Psoas muscle (tissue), 7 donors: ENCODE measurements at regions not wholly inside any gene's neighbourhood (a gene's known extent, or its start where the extent isn't known, plus 50 kb on each side); places are given as distances from the start of the nearest gene placed in this dataset.

ENCODE experiments used
- ATAC-seq, 4 donors: fragments of 200-7000 bp; cut with Tn5 transposase; one replicate each; pipeline ENCODE4 v1.9.1; 2020; ENCODE audit warnings: moderate library complexity in 3 of 4, mild to moderate bottlenecking in 2 of 4
- DNase-seq, 2 donors: peaks; one replicate each; pipeline ENCODE4 v3.0.0-alpha.2; 2020
- H3K27ac ChIP-seq: fragments of 200-600 bp; one replicate; pipeline ENCODE4 v1.8.0; 2022
- H3K27me3 ChIP-seq, 3 donors: fragments of 200-600 bp in 1 of 3; one replicate each; pipeline versions ENCODE4 v1.6.1 to v1.8.0; 2013 to 2022; ENCODE audit warnings: low read length in 2 of 3, mild to moderate bottlenecking in 2 of 3, moderate library complexity in 1 of 3; ENCODE audit not compliant: insufficient read depth in 3 of 3
- H3K36me3 ChIP-seq, 2 donors: fragments of 200-600 bp in 1 of 2; one replicate each; pipeline versions ENCODE4 v1.6.1 to v1.8.0; 2013 to 2022; ENCODE audit warnings: low read depth in 1 of 2, mild to moderate bottlenecking in 1 of 2, moderate library complexity in 1 of 2; ENCODE audit not compliant: insufficient read depth in 1 of 2
- H3K4me1 ChIP-seq: fragments of 200-600 bp; one replicate; pipeline ENCODE4 v1.8.0; 2022
- H3K4me3 ChIP-seq: fragments of 200-600 bp; one replicate; pipeline ENCODE4 v1.8.0; 2022; ENCODE audit warnings: mild to moderate bottlenecking
- H3K9me3 ChIP-seq: fragments of 200-600 bp; one replicate; pipeline ENCODE4 v1.8.0; 2022
- WGBS, 3 donors: extraction: QIAGEN DNeasy Blood & Tissue Kit; methylation state at CpG; one replicate each; pipeline versions ENCODE4 v1.1.6 to v1.1.7; 2013; 5-methylcytosine and 5-hydroxymethylcytosine counted together
- intact Hi-C, 2 donors: fragments of 100-400 bp; cut with DNase I; formaldehyde crosslinking; loops; one replicate each; pipeline versions ENCODE4 v1.11.0 to v1.14.2; 2022
- TF ChIP-seq, protein P1 (sequence below): fragments of 200-600 bp; IDR thresholded peaks from one replicate; pipeline ENCODE4 v1.8.0; 2022; ENCODE audit warnings: antibody characterized with exemption
- donor health status: healthy with polysubstance abuse.
- donor health status: DM: no; HTN: no; CAD: no; lungs with moderate emphysema.
- donor health status: Bipolar disorder and iron deficiency.
- donor health status: healthy.
- donor health status: DM: yes; HTN: yes; CAD: no.
- donor health status: DM: no; HTN: no; CAD: no.
- donor health status: DM: yes; HTN: yes; CAD: no.

DNA sequence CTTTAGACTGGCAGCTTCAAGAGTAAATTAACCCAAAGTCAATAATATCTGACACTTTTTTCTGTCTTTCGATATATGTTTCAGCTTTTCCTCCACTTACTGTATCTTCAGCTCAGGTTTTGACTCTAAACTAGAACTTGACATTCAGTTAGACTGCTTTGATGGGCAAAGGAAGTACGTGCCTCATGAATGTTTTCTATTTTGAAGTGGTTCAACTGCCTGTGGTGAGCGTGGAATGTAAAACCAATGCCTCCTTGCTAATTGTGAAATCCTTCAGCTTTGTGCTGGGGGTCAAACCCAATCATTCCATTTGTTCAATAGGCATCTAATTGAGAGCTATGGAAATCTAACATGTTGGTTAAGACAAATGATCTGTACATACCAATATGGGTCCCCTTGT, 857.0 kb upstream of the HTR2C start:
- Histone ChIP-seq H3K4me1 (no peaks in the 10 kb centered on the region), H3K27ac (no peak overlapping the region), H3K27me3 (peaks cover 0 to 15% (median 0%) of the 10 kb centered on the region in 3 donors), H3K4me3 (no peak overlapping the region), H3K36me3 (no peaks in the 10 kb centered on the region), H3K9me3 (no peaks in the 10 kb centered on the region)
- intact Hi-C loops, result no loop called here
- no peak for ATAC-seq
- WGBS, 3 donors, result 67 to 73% (median 69%) methylated on average over 3 of the region's 3 CpGs
- TF ChIP-seq, protein P1, sequence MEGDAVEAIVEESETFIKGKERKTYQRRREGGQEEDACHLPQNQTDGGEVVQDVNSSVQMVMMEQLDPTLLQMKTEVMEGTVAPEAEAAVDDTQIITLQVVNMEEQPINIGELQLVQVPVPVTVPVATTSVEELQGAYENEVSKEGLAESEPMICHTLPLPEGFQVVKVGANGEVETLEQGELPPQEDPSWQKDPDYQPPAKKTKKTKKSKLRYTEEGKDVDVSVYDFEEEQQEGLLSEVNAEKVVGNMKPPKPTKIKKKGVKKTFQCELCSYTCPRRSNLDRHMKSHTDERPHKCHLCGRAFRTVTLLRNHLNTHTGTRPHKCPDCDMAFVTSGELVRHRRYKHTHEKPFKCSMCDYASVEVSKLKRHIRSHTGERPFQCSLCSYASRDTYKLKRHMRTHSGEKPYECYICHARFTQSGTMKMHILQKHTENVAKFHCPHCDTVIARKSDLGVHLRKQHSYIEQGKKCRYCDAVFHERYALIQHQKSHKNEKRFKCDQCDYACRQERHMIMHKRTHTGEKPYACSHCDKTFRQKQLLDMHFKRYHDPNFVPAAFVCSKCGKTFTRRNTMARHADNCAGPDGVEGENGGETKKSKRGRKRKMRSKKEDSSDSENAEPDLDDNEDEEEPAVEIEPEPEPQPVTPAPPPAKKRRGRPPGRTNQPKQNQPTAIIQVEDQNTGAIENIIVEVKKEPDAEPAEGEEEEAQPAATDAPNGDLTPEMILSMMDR, result no peak
- no peak for DNase-seq

DNA sequence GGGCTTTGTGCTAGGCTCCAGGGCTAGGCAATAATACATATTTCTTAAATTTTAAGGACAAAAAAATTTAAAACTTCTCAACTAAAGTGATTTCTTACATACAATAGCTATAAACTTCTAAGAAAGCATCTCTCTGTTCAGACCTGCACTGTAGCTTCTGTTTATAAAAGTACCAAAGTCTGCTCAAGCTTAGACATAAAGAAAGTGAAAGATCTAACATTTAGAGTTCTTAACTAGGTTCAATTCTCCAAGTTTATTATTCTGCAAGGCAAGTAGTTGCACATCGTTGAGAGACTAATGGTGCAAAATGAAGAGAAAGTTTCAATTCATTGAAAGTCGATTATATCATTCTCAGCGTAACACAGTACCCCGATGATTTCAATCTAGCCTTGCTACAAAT, 857.4 kb upstream of the HTR2C start:
- no peak overlapping the region for H3K27ac ChIP-seq
- H3K36me3 ChIP-seq, result no peaks in the 10 kb centered on the region
- TF ChIP-seq, protein P1, result no peak
- 84 to 90% (median 90%) methylated on average over 4 of the region's 4 CpGs for WGBS, 3 donors
- H3K4me3 ChIP-seq, result no peak overlapping the region
- H3K9me3 ChIP-seq, result no peaks in the 10 kb centered on the region
- H3K4me1 ChIP-seq, result no peaks in the 10 kb centered on the region
- intact Hi-C loops, result no loop called here
- DNase-seq (no peak), ATAC-seq (no peak)
- peaks cover 0 to 15% (median 0%) of the 10 kb centered on the region in 3 donors for H3K27me3 ChIP-seq

DNA sequence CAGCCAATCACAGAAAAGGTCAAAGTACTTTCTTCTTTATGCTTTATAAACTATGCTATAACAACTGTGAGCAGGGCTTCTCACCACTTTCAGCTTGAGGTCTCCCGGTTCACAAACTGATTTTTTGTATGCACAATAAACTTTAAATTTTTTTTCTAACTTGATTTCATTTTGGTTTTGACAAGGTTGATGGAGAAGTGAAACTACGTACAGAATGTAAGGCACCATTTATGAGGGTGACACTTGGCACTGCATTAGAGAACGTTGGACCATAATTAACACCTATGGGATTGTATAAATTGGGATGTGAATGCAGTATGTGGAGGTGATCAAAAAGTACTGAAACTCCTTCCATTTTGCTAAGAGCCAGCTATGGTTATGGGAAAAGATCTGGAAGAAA, 857.9 kb upstream of the HTR2C start:
- peaks cover 0 to 15% (median 0%) of the 10 kb centered on the region in 3 donors for H3K27me3 ChIP-seq
- no peak overlapping the region for H3K27ac ChIP-seq
- TF ChIP-seq, protein P1, result no peak
- 68 to 80% (median 80%) methylated on average over 3 of the region's 3 CpGs for WGBS, 3 donors
- ATAC-seq, result no peak
- no peaks in the 10 kb centered on the region for H3K4me1 ChIP-seq
- DNase-seq, result no peak
- H3K4me3 ChIP-seq, result no peak overlapping the region
- no peaks in the 10 kb centered on the region for H3K36me3 ChIP-seq
- intact Hi-C loops, result no loop called here
- H3K9me3 ChIP-seq, result no peaks in the 10 kb centered on the region

DNA sequence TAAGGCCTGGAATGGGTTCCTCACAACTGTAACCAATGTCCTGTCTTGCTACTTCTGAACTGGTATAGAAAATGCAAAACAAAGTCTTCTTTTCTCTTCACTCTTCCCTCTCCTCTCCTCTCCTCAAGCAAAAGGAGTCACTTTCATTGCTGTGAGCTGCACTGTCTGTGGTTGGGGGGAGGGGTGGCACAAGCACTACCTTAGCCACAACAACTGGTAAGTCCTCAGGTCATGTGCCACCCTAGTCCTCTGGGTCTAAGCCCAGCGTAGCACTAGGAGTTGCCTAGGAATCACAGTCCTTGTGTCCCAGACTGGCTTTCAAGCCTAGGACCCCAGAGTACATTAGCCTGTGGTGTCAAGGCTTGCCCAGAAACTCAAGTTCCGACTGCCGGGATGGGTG, 859.3 kb upstream of the AMOT start:
- H3K4me3 ChIP-seq, result no peak overlapping the region
- H3K4me1 ChIP-seq, result no peaks in the 10 kb centered on the region
- no peak overlapping the region for H3K27ac ChIP-seq
- H3K9me3 ChIP-seq, result no peaks in the 10 kb centered on the region
- no peaks in the 10 kb centered on the region for H3K27me3 ChIP-seq
- H3K36me3 ChIP-seq, result no peaks in the 10 kb centered on the region
- 78 to 85% (median 78%) methylated on average over 3 of the region's 3 CpGs for WGBS, 3 donors
- TF ChIP-seq, protein P1, result no peak
- DNase-seq (no peak), ATAC-seq (no peak)
- intact Hi-C loops, result no loop called here

DNA sequence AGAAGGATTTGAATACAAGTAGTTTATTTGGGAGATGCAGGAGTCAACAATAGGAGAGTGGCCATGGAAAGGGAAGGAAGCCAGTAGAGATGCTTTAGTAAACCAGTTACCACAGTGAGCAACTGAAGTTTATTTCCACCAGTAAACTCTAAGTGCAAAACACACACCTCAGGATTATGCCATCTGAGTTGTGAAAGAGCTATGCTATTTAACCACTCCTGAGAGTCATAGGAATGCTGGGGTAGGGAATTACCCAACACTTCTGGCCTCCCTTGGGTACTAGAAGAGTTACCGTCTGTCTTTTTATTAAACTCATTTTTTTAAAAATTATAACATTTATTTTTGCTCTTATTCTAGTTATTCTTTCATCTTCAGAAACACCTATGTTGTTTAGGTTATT, 834.6 kb upstream of the AMOT start:
- Histone ChIP-seq H3K27ac (no peak overlapping the region), H3K9me3 (no peaks in the 10 kb centered on the region), H3K27me3 (no peaks in the 10 kb centered on the region), H3K36me3 (no peaks in the 10 kb centered on the region), H3K4me1 (no peaks in the 10 kb centered on the region), H3K4me3 (no peak overlapping the region)
- ATAC-seq, result no peak
- DNase-seq, result no peak
- intact Hi-C loops, result no loop called here
- TF ChIP-seq, protein P1, result no peak
- WGBS, 3 donors, result 77 to 89% (median 81%) methylated on average over 1 of the region's 1 CpG
